Liver (tissue), 8 donors: ENCODE measurements at regions not wholly inside any gene's neighbourhood (a gene's known extent, or its start where the extent isn't known, plus 50 kb on each side); places are given as distances from the start of the nearest gene placed in this dataset.

Source experiments
- DNase-seq: peaks from one replicate; pipeline ENCODE4 v3.0.0-alpha.2; 2017; ENCODE audit warnings: low spot score
- H3K27ac ChIP-seq, 2 donors: one replicate each; pipeline ENCODE4 v1.7.0; 2013; ENCODE audit warnings: inconsistent platforms in 2 of 2, low read length in 2 of 2, control low read depth in 1 of 2, low read depth in 1 of 2, mild to moderate bottlenecking in 1 of 2
- H3K27me3 ChIP-seq, 4 donors: one replicate each; pipeline versions ENCODE4 v1.6.1 to v1.7.0; 2013; ENCODE audit warnings: low read length in 3 of 4, inconsistent platforms in 1 of 4, mild to moderate bottlenecking in 1 of 4, moderate library complexity in 1 of 4; ENCODE audit not compliant: control insufficient read depth in 4 of 4, insufficient read depth in 4 of 4
- H3K36me3 ChIP-seq, 4 donors: one replicate each; pipeline versions ENCODE4 v1.6.1 to v1.7.0; 2013; ENCODE audit warnings: low read length in 3 of 4, mild to moderate bottlenecking in 3 of 4, low read depth in 1 of 4, moderate library complexity in 1 of 4; ENCODE audit not compliant: control insufficient read depth in 4 of 4, insufficient read depth in 3 of 4
- H3K4me1 ChIP-seq, 4 donors: one replicate each; pipeline versions ENCODE4 v1.6.1 to v1.7.0; 2013; ENCODE audit warnings: low read length in 3 of 4, mild to moderate bottlenecking in 3 of 4, moderate library complexity in 1 of 4; ENCODE audit not compliant: control insufficient read depth in 4 of 4, insufficient read depth in 4 of 4
- H3K4me3 ChIP-seq, 3 donors: one replicate each; pipeline versions ENCODE4 v1.6.1 to v1.7.0; 2013; ENCODE audit warnings: low read length in 3 of 3, control low read depth in 1 of 3, low read depth in 1 of 3, mild to moderate bottlenecking in 1 of 3
- H3K9ac ChIP-seq, 2 donors: one replicate each; pipeline ENCODE4 v1.7.0; 2013; ENCODE audit warnings: low read length in 2 of 2, mild to moderate bottlenecking in 2 of 2, moderate library complexity in 2 of 2, control low read depth in 1 of 2, low read depth in 1 of 2
- H3K9me3 ChIP-seq, 4 donors: one replicate each; pipeline versions ENCODE4 v1.6.1 to v1.7.0; 2013; ENCODE audit warnings: low read length in 3 of 4; ENCODE audit not compliant: control insufficient read depth in 4 of 4
- ATF3 ChIP-seq: IDR thresholded peaks from 2 replicates; pipeline ENCODE4 v1.6.1; 2016; ENCODE audit warnings: antibody characterized with exemption
- CTCF ChIP-seq: fragments of 150-350 bp; IDR thresholded peaks from 2 replicates; pipeline ENCODE4 v1.5.1; 2017; ENCODE audit warnings: improper control_type of control experiment, low read depth, low read length; ENCODE audit not compliant: missing input control
- EGR1 ChIP-seq, 2 donors: IDR thresholded peaks; 2 replicates each; pipeline ENCODE4 v1.6.1; 2016 to 2018; ENCODE audit warnings: antibody characterized with exemption in 2 of 2, low read depth in 2 of 2
- FOXA1 ChIP-seq: IDR thresholded peaks from 2 replicates; pipeline ENCODE4 v1.6.1; 2016; ENCODE audit warnings: antibody characterized with exemption
- FOXA2 ChIP-seq: IDR thresholded peaks from 2 replicates; pipeline ENCODE4 v1.6.1; 2016; ENCODE audit warnings: antibody characterized with exemption
- GABPA ChIP-seq, 2 donors: IDR thresholded peaks in 1 of 2; conservative IDR thresholded peaks in 1 of 2; 2 replicates each; pipeline ENCODE4 v1.6.1; 2016; ENCODE audit warnings: antibody characterized with exemption in 2 of 2, mild to moderate bottlenecking in 1 of 2, moderate library complexity in 1 of 2
- HNF4A ChIP-seq, 2 donors: conservative IDR thresholded peaks; 2 replicates each; pipeline ENCODE4 v1.6.1; 2016; ENCODE audit warnings: antibody characterized with exemption in 2 of 2, mild to moderate bottlenecking in 2 of 2
- HNF4G ChIP-seq: IDR thresholded peaks from 2 replicates; pipeline ENCODE4 v1.6.1; 2016; ENCODE audit warnings: antibody characterized with exemption
- JUND ChIP-seq, 2 donors: IDR thresholded peaks; 2 replicates each; pipeline ENCODE4 v1.6.1; 2016; ENCODE audit warnings: antibody characterized with exemption in 2 of 2
- NR2F2 ChIP-seq: IDR thresholded peaks from 2 replicates; pipeline ENCODE4 v1.6.1; 2016; ENCODE audit warnings: antibody characterized with exemption
- RAD21 ChIP-seq, 2 donors: IDR thresholded peaks; 2 replicates each; pipeline ENCODE4 v1.6.1; 2016; ENCODE audit warnings: antibody characterized with exemption in 2 of 2, mild to moderate bottlenecking in 2 of 2
- RXRA ChIP-seq, 2 donors: IDR thresholded peaks; 2 replicates each; pipeline ENCODE4 v1.6.1; 2017 to 2018; ENCODE audit warnings: antibody characterized with exemption in 2 of 2, mild to moderate bottlenecking in 1 of 2
- TAF1 ChIP-seq: conservative IDR thresholded peaks from 2 replicates; pipeline ENCODE4 v1.6.1; 2016; ENCODE audit warnings: antibody characterized with exemption, mild to moderate bottlenecking
- YY1 ChIP-seq: IDR thresholded peaks from 2 replicates; pipeline ENCODE4 v1.6.1; 2016; ENCODE audit warnings: antibody characterized with exemption, mild to moderate bottlenecking
- ZBTB33 ChIP-seq: IDR thresholded peaks from 2 replicates; pipeline ENCODE4 v1.6.1; 2016; ENCODE audit warnings: antibody characterized with exemption
- WGBS: extraction: QIAGEN DNeasy Blood & Tissue Kit; methylation state at CpG from one replicate; pipeline ENCODE4 v1.1.7; 2013; 5-methylcytosine and 5-hydroxymethylcytosine counted together
- donor health status: healthy.
- donor health status: healthy.
- donor health status: healthy.
- donor health status: healthy.
- donor health status: healthy.

- DNase-seq = no peak
- Histone ChIP-seq H3K36me3 (no peaks in the 10 kb centered on the region), H3K27ac (no peak overlapping the region), H3K9me3 (peaks cover 0 to 3% (median 0%) of the 10 kb centered on the region in 4 donors), H3K9ac (no peak overlapping the region), H3K27me3 (peaks cover 0 to 2% (median 0%) of the 10 kb centered on the region in 4 donors), H3K4me1 (no peaks in the 10 kb centered on the region), H3K4me3 (no peak overlapping the region)
- 68% methylated on average over 1 of the region's 1 CpG for WGBS
- TF ChIP-seq RAD21 (IDR thresholded peaks at IDR 0.05) = no peak
- TF ChIP-seq EGR1 (IDR thresholded peaks at IDR 0.05; ENCODE audit: low read depth in 2 of 2) = no peak
- TF ChIP-seq FOXA1 = no peak
- TF ChIP-seq ZBTB33 = no peak
- no peak for TF ChIP-seq HNF4A (conservative IDR thresholded peaks at IDR 0.05)
- TF ChIP-seq YY1 = no peak
- no peak for TF ChIP-seq JUND (IDR thresholded peaks at IDR 0.05)
- TF ChIP-seq HNF4G = no peak
- TF ChIP-seq NR2F2 = no peak
- TF ChIP-seq TAF1 = no peak
- TF ChIP-seq GABPA (IDR thresholded peaks at IDR 0.05 in 1 of 2, conservative IDR thresholded peaks at IDR 0.05 in 1 of 2) = no peak
- no peak for TF ChIP-seq FOXA2
- TF ChIP-seq RXRA (IDR thresholded peaks at IDR 0.05) = no peak
These were observed 105.6 kb upstream of the EPHA4 start for GRCh38 chr2:221677688-221678087.

GRCh38 chr2:221676566-221677172 lies 104.6 kb upstream of the EPHA4 start:
- no peaks in the 10 kb centered on the region for H3K4me1 ChIP-seq
- H3K36me3 ChIP-seq = no peaks in the 10 kb centered on the region
- peaks cover 0 to 2% (median 0%) of the 10 kb centered on the region in 4 donors for H3K27me3 ChIP-seq
- WGBS = 79% methylated on average over 6 of the region's 6 CpGs
- no peak for DNase-seq
- H3K27ac ChIP-seq = no peak overlapping the region
- TF ChIP-seq HNF4G = no peak
- TF ChIP-seq GABPA (IDR thresholded peaks at IDR 0.05 in 1 of 2, conservative IDR thresholded peaks at IDR 0.05 in 1 of 2) = no peak
- no peak for TF ChIP-seq CTCF
- TF ChIP-seq NR2F2 = no peak
- TF ChIP-seq ATF3 = no peak
- H3K9ac ChIP-seq = no peak overlapping the region
- no peak overlapping the region for H3K4me3 ChIP-seq
- peaks cover 0 to 3% (median 0%) of the 10 kb centered on the region in 4 donors for H3K9me3 ChIP-seq
